Neural crest cell (in vitro differentiated cells): ENCODE measurements at regions not wholly inside any gene's neighbourhood (a gene's known extent, or its start where the extent isn't known, plus 50 kb on each side); places are given as distances from the start of the nearest gene placed in this dataset.

Source experiments
- DNase-seq: peaks from one replicate; pipeline ENCODE4 v3.0.0; 2021; ENCODE audit warnings: low read depth, mixed read lengths, low spot score
- H3K27ac Mint-ChIP-seq: one replicate; pipeline ENCODE4 v1.8.0; 2021; ENCODE audit warnings: mild to moderate bottlenecking, mixed read lengths; ENCODE audit not compliant: unreplicated experiment
- H3K27me3 Mint-ChIP-seq: 2 replicates; pipeline ENCODE4 v1.8.0; 2021; ENCODE audit warnings: low read depth, mild to moderate bottlenecking, mixed read lengths
- H3K36me3 Mint-ChIP-seq: 2 replicates; pipeline ENCODE4 v1.8.0; 2021; ENCODE audit warnings: low read depth, mild to moderate bottlenecking, mixed read lengths
- H3K4me1 Mint-ChIP-seq: 2 replicates; pipeline ENCODE4 v1.8.0; 2021; ENCODE audit warnings: mixed read lengths
- H3K4me3 Mint-ChIP-seq: one replicate; pipeline ENCODE4 v1.8.0; 2021; ENCODE audit warnings: mild to moderate bottlenecking, mixed read lengths
- H3K9me3 Mint-ChIP-seq: 2 replicates; pipeline ENCODE4 v1.8.0; 2021; ENCODE audit warnings: mixed read lengths
- TF ChIP-seq, protein P1 (sequence below): fragments of 200-600 bp; sonication (generic); conservative IDR thresholded peaks from 2 replicates; pipeline ENCODE4 v1.5.0; 2021; ENCODE audit warnings: antibody characterized with exemption, mild to moderate bottlenecking

DNA sequence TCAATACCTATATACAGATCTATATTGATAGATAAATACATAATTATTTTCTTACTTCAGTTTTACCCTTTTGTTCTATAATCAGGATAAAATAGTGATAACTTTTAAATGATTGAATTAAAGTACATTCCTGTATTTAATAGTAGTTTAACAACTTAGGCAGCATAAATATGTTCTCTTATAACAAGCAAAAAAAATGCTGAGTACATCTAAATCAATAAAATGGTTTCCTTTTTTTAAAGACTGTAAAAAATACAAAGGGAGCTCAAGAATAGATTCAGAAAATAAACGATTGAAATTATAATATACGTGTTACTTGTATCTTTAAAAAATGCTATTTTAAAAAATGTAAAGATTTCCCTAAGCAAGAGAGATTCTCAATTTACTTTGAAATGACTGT lies 393.7 kb upstream of the TMEM132C start:
- Mint-ChIP-seq H3K36me3 (no peaks in the 10 kb centered on the region), H3K4me3 (no peak overlapping the region), H3K27me3 (no peaks in the 10 kb centered on the region), H3K4me1 (no peaks in the 10 kb centered on the region), H3K27ac (no peak overlapping the region), H3K9me3 (peaks cover 3% of the 10 kb centered on the region)
- TF ChIP-seq, protein P1, sequence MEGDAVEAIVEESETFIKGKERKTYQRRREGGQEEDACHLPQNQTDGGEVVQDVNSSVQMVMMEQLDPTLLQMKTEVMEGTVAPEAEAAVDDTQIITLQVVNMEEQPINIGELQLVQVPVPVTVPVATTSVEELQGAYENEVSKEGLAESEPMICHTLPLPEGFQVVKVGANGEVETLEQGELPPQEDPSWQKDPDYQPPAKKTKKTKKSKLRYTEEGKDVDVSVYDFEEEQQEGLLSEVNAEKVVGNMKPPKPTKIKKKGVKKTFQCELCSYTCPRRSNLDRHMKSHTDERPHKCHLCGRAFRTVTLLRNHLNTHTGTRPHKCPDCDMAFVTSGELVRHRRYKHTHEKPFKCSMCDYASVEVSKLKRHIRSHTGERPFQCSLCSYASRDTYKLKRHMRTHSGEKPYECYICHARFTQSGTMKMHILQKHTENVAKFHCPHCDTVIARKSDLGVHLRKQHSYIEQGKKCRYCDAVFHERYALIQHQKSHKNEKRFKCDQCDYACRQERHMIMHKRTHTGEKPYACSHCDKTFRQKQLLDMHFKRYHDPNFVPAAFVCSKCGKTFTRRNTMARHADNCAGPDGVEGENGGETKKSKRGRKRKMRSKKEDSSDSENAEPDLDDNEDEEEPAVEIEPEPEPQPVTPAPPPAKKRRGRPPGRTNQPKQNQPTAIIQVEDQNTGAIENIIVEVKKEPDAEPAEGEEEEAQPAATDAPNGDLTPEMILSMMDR = no peak
- DNase-seq = no peak

DNA sequence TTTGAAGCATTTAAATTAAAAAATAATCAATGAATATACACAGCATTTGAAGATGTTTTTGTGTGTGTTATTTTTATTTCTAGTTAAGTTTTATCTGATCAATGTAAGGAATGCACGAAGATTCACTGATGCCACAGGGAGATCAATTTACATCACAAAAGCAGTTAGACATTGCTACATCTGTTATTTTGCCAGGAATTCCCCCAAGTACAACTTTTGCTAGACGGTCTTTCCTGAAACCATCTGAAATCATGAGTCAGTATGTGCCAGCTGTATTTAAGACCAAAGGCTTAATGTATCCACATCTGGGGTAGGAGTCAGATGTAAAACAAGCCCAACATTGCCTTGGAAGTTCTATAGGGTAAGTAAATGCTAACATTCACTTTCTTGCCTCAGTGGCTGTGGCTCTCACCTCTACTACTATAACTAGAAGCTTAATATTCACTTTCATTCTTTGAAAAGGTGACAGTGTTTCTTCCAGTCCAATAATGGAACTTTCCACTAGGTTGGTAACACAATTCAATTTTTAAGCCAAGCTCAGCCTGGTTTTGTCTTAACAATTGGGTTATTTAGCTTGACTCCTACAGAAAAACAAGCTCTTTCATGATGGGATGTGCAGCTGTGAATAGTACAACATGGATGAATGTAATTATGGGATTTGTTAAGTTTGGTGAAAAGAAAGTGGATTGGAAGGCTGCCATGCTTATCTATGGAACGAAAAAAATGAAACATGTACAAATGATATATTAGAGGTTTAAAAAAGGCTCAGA lies 385.4 kb upstream of the TMEM132C start:
- TF ChIP-seq, protein P1 = no peak
- Mint-ChIP-seq H3K27ac (no peak overlapping the region), H3K4me1 (peaks cover 7% of the 10 kb centered on the region), H3K36me3 (no peaks in the 10 kb centered on the region), H3K27me3 (peaks cover 2% of the 10 kb centered on the region), H3K9me3 (no peaks in the 10 kb centered on the region), H3K4me3 (no peak overlapping the region)
- no peak for DNase-seq

DNA sequence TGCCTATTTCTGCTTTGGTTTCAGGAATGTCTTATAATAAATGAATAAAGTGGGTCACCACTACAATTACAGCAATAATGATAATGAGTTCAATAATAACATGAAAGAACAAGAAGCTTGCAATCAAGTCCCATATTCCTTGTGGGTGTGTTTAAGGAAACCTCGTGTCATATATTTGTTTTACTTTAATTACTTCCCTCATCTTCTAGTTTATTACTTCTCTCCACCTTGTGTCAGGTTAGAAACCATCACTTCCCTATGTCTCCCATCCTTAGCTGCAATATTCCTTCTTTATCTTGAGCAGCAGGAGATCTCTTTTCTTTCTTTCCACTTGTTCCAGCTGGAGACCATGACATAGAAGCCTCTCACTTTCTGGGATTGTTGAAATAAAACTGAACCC lies 384.0 kb upstream of the TMEM132C start:
- Mint-ChIP-seq H3K27me3 (peaks cover 2% of the 10 kb centered on the region), H3K4me3 (no peak overlapping the region), H3K27ac (no peak overlapping the region), H3K9me3 (no peaks in the 10 kb centered on the region), H3K4me1 (peaks cover 7% of the 10 kb centered on the region), H3K36me3 (no peaks in the 10 kb centered on the region)
- TF ChIP-seq, protein P1 = no peak
- DNase-seq = no peak

DNA sequence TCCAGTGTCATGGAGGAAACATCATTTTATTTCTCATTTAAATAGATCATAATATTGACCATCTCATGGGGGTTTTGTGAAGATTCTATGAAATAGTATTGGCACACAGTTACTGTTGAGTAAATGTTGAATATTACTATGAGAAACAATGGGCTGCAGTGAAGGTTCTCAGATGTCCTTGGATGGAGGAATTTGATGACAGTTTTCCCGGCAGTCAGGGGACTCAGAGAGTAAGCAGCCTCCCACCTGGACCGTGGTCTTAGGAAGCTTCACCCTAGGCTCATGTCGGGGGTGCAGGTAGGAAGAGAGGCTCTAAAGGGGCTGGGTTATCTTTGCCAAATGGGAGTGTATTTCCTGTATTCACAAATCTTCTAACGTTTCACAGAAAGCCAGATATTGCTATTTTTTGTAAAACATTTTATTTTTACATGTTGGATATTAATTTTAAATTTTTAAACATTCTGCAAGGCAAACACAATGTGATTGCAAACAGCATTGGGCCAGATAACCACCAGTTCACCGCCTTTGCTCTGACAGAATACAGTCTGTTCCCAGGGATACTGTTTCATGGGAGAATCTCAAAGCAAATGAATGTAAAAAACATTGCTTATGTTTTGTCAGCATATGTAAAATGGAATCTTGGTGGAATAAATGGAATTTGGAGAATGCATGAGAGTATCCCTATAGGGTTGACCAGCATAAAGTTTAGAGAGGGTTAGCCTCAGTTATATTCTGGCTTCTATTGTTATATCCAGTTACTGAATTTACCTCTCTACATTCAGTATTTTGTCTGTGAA lies 380.8 kb upstream of the TMEM132C start:
- Mint-ChIP-seq H3K4me1 (peaks cover 15% of the 10 kb centered on the region), H3K27ac (no peak overlapping the region), H3K36me3 (no peaks in the 10 kb centered on the region), H3K4me3 (no peak overlapping the region), H3K27me3 (peaks cover 2% of the 10 kb centered on the region), H3K9me3 (no peaks in the 10 kb centered on the region)
- DNase-seq = no peak
- TF ChIP-seq, protein P1 = no peak

DNA sequence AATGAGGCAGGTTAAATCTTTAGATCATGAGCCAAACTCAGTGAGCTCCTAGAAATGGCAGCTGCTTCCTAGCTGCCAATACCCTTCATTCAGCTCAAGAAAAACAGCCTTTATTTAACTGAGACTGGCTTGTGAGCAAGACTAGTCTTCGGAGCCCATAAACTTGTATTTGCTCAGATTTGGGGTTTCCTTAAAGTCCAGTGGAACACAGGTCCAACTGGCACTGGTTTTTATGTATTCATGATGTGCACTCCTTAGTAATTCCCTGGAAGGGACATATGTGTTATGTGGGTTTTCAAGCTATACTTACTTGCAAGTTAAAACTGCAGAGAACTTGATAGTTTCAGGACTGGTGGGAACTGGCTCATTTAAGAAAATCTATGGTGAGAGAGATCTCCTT lies 380.1 kb upstream of the TMEM132C start:
- H3K36me3 Mint-ChIP-seq = no peaks in the 10 kb centered on the region
- no peak for DNase-seq
- H3K9me3 Mint-ChIP-seq = no peaks in the 10 kb centered on the region
- no peak overlapping the region for H3K4me3 Mint-ChIP-seq
- H3K4me1 Mint-ChIP-seq = peaks cover 10% of the 10 kb centered on the region
- no peak overlapping the region for H3K27ac Mint-ChIP-seq
- TF ChIP-seq, protein P1 = no peak
- H3K27me3 Mint-ChIP-seq = peaks cover 1% of the 10 kb centered on the region
